Stimulated activated CD8-positive, alpha-beta memory T cell treated with anti-CD3 and anti-CD28 coated beads, Interleukin-15, amount 100 ng/mL, for 48 hours (primary cell): ENCODE measurements at regions not wholly inside any gene's neighbourhood (a gene's known extent, or its start where the extent isn't known, plus 50 kb on each side); places are given as distances from the start of the nearest gene placed in this dataset.

ENCODE experiments used
- DNase-seq, 2 donors: peaks; one replicate each; pipeline ENCODE4 v3.0.0-alpha.2; 2020; ENCODE audit warnings: low read depth in 2 of 2

- DNase-seq, result no peak
These were observed 240.3 kb downstream of the FAM76B start for GRCh38 chr11:95549301-95549700.

- DNase-seq, result no peak
These were observed 241.2 kb downstream of the FAM76B start for GRCh38 chr11:95548416-95548815.

DNA sequence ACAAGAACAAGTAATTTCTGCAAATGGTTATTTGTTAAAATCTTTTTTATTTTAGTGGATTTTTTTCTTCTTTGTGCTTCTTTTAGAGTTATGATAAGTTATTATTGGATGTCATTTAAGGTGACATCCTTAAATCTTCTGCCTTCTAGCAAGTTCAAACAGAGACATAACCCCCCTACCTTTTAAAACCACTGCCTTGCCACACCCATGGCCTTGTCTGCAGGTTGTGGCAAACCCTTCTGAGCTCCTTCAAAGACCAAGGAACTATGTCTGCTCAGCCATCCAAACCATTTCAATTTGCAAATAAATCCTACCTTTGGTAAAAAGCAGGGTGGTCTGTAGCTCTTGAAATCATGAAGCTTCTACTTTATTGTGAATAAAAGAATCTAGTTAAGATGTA is 241.6 kb downstream of the FAM76B start:
- no peak for DNase-seq

GRCh38 chr11:95547186-95547585 is 242.4 kb downstream of the FAM76B start:
- DNase-seq, result no peak

DNA sequence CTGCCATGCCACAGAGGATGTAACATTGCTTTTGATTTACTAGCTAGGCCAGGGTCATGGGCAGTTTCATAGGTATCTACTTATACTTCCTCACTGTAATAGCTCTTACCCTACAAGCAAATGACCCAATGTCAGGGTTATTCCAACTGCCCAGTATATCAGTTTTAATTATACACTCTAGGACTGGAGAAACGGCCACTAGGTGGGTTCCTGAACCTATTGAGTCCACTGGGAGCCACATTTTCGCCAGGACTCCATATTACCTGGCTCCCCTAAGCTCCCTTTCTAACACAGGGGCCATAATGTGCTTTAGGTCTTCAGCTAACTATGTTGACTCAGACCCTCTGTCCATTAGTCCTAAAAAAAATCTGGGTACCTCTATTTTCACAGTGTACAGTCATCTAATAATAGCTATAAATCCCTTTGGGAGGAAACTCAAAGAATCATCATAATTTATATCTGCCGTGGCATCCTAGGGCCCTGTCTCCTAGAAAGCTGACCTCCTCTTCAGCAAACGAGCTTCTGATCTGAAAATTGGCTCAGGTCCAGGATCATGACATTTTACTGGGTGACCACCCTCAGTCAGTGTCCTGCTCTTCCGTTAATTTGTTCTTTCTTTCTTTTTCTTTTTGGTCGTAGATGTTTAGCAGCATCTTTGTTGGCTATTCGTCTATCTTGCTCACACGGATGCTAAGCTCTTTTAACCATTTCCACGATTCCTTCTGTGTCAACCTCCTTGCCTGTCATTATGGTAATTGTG is 244.3 kb downstream of the FAM76B start:
- no peak for DNase-seq

- DNase-seq, result no peak
These were observed 245.3 kb downstream of the FAM76B start for GRCh38 chr11:95544095-95544856.

GRCh38 chr11:95542868-95543551 is 246.6 kb downstream of the FAM76B start:
- DNase-seq, result no peak

GRCh38 chr11:95541715-95542114 is 247.9 kb downstream of the FAM76B start:
- DNase-seq, result no peak

- DNase-seq, result no peak
These were observed 253.4 kb downstream of the FAM76B start for GRCh38 chr11:95536047-95536690.

DNA sequence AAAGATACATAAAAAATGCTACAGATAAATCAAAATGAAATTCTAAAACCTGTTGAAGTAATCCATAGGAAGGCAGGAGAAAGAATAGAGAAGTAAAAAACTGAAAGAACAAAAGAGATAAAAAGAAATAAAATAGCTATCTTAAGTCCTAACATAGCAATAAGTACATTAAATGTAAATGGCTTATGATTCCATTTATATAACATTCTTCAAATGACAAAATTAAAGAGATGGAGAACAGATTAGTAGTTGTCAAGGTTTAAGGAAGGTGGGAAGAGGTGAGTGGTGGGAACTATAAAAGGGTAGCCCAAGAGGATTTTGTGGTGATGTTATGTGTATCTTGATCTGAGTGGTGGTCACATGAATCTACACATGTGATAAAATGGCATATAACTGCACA is 254.8 kb downstream of the FAM76B start:
- no peak for DNase-seq

- no peak for DNase-seq
These were observed 255.4 kb downstream of the FAM76B start for GRCh38 chr11:95534226-95534625.

GRCh38 chr11:95531116-95531515 is 258.5 kb downstream of the FAM76B start:
- DNase-seq, result no peak

GRCh38 chr11:95524314-95525036 is 265.1 kb downstream of the FAM76B start:
- no peak for DNase-seq

DNA sequence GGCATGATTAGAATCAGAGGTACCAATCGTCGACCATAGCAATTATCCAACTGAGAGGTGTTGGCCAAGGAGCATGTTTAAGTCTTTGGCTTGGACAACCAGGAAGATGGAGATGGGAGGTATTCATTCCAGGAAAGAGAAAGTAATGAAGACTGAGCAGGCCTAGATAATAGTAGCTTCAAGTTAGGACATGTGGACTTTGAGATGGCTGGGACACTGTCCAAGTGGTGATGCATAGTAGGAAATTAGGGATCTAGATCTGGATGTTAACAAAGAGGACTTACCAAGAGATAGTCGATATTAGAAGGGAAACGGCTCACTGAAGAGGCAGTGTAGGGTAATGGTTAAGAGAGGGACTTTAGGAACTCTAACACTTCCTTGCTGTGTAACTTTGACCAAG is 266.7 kb downstream of the FAM76B start:
- no peak for DNase-seq

DNA sequence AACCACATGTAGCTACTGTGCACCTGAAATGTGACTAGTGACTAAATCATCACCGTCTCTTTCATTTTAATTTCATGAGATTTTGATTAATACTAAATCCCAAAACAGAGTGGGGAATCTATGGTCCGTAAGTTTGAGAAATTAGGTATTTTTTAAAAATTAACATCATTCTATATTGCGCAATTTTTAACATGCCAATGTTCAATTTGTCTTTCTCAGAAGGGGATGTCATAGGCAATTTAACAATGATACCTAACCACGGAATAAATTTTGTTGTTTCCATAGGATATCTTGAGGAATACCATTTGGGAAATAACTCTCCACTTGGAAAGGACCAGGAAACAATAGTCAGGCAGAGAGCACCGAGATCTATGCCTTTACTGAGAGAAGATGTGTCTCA is 267.7 kb downstream of the FAM76B start:
- no peak for DNase-seq

DNA sequence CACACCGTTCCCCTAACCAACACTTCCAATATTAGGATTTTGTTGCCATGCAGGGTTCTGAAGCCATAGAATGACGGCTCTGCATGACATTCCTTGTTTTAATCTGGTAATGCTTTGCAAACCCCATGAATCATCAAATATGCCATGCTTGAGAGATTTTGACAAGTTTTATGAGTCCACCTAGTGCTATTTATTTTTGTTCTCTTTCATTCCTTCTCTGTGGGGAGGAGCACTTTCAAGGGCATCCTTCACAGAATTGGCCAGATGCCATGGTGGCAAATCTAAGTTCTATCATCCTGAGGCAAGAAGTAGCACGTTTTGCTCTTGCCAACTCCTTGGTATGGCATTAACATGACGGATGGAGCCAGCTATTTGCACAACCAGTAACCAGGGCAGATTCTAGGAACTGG is 268.4 kb downstream of the FAM76B start:
- no peak for DNase-seq

DNA sequence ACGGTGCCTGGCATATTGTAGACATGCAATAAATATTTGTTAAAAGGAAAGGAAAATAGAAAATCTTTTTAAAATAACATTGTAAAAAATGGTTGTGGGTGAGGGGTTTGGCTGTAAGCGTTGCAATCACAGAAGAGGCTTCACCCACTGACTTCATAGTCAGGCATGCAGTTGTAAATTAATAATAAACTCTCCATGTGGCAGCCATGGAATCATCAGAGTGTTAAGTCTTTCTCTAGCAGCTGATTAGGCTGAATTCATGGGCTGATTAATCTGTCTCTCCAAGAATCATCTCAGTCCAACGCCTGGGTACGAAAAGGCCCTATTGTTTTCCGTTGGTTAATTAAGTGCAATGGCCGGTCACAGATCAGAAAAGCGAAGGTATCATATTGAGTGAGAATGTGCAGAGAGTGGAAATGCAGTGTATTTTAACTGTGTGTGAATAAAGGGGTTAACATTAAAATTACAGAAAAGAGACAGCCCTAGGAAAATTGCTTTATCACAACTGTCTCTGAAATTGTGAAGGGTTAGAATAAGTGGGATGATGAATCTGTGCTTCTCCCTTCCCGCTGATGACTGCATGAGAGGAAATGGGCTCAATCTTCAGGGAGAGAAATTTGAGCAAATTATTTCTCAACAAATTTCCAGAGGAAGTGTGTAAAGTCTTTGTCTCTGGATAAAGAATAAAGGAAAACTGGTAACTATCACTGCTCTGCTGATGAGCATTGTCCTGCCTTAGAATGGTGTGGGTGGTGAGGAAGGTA is 269.0 kb downstream of the FAM76B start:
- no peak for DNase-seq

DNA sequence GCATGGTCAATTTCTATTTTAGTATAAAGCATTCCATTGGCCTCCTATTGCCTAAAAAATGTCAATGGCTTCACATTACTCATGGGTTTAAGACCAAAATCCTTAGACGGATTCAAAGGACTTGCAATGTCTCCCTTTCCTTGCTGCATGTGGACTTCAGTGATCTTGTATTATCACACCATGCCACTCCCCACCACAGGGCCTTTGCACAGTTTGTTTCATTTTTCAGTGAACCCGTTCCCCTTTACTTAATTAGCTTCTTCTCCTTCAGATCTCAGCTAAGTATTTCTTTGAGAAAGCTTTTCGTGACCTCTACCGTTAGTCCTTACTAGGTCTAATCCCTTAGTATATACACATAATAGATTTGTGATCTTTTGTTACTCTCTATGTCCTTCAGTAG is 269.7 kb downstream of the FAM76B start:
- DNase-seq, result no peak

DNA sequence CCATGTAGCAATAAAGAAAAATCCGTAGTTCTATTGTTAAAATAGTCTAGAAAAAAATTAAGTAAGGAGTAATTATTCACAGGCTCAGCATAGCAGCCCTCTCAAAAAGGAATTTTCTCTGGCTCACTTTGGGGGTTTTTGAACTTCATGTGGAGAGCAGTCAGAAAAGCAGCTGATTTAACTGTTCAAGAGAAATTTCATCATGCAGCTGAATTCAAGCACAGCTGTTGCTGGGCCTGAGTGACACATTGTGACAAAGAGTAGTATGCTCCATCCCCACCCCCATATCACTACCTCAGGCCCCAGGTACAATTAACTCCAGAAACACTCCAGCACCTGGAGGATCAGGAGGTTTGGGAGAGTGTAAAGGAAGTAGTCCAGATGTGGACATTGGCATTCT is 272.1 kb downstream of the FAM76B start:
- DNase-seq, result no peak

DNA sequence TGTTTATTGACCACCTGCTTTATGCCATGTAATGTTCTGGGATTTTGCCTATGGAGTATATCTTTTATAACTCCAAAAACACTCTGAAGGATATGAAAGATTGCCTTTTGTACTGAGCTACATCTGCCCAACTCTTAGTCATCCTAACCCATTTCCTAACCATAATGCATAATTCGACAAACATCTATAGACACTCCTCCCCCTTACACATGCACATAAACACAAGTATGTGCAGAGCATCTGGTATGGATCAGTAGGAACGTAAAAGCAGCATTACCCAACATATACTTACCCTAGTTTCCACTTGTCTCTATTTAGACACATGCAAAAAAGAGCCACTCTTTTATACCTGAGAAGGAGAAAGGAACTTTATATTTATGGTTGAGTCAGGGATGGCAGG is 272.8 kb downstream of the FAM76B start:
- DNase-seq, result no peak

DNA sequence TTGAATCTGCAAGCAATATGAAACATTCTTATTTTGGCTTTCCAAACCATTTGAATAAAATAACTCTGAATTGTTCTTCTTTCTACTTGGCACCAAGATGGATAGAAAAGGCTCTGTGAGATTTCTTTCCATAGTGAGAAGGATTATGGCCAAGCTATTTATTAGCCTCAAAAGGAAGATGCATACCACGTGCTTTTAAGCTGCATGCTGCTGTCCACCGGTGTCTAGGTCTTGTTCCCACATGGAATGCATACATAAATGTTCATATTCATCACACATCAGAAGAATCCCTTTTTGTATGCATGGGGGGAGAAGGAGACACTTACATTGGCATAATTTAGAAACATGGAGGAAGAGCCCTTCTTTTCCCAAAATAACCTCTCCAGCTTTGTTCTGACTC is 273.4 kb downstream of the FAM76B start:
- no peak for DNase-seq
